IPS-15b (cell line): ENCODE measurements at regions not wholly inside any gene's neighbourhood (a gene's known extent, or its start where the extent isn't known, plus 50 kb on each side); places are given as distances from the start of the nearest gene placed in this dataset.

ENCODE experiments used
- H3K27me3 ChIP-seq: one replicate; pipeline ENCODE4 v1.6.1; 2013; ENCODE audit warnings: low read length; ENCODE audit not compliant: control insufficient read depth, insufficient read depth
- H3K36me3 ChIP-seq: one replicate; pipeline ENCODE4 v1.6.1; 2013; ENCODE audit warnings: low read length; ENCODE audit not compliant: control insufficient read depth, insufficient read depth
- H3K4me1 ChIP-seq: one replicate; pipeline ENCODE4 v1.6.1; 2013; ENCODE audit warnings: mild to moderate bottlenecking, low read length; ENCODE audit not compliant: control insufficient read depth, insufficient read depth
- H3K4me3 ChIP-seq: one replicate; pipeline ENCODE4 v1.5.1; 2013; ENCODE audit warnings: low read depth, low read length
- H3K9ac ChIP-seq: one replicate; pipeline ENCODE4 v1.6.1; 2013; ENCODE audit warnings: low read depth, mild to moderate bottlenecking, low read length
- H3K9me3 ChIP-seq: one replicate; pipeline ENCODE4 v1.6.1; 2013; ENCODE audit warnings: mild to moderate bottlenecking, low read length; ENCODE audit not compliant: control insufficient read depth, insufficient read depth

- H3K9ac ChIP-seq: no peak overlapping the region
- no peaks in the 10 kb centered on the region for H3K27me3 ChIP-seq
- no peaks in the 10 kb centered on the region for H3K9me3 ChIP-seq
- no peaks in the 10 kb centered on the region for H3K36me3 ChIP-seq
- H3K4me1 ChIP-seq: no peaks in the 10 kb centered on the region
- H3K4me3 ChIP-seq: no peak overlapping the region
Measured at GRCh38 chr2:173578404-173579107, 223.9 kb downstream of the CDCA7 start.

- H3K36me3 ChIP-seq: no peaks in the 10 kb centered on the region
- H3K27me3 ChIP-seq: no peaks in the 10 kb centered on the region
- H3K4me1 ChIP-seq: no peaks in the 10 kb centered on the region
- no peaks in the 10 kb centered on the region for H3K9me3 ChIP-seq
- no peak overlapping the region for H3K9ac ChIP-seq
- no peak overlapping the region for H3K4me3 ChIP-seq
Measured at GRCh38 chr2:173580351-173580750, 225.7 kb downstream of the CDCA7 start.

- Histone ChIP-seq H3K4me1 (no peaks in the 10 kb centered on the region), H3K9me3 (no peaks in the 10 kb centered on the region), H3K4me3 (no peak overlapping the region)
Measured at GRCh38 chr2:173580956-173581355, 226.3 kb downstream of the CDCA7 start.

GRCh38 chr2:173583196-173583595, 228.5 kb downstream of the CDCA7 start:
- Histone ChIP-seq H3K9me3 (no peaks in the 10 kb centered on the region), H3K4me3 (no peak overlapping the region), H3K4me1 (no peaks in the 10 kb centered on the region), H3K9ac (no peak overlapping the region), H3K27me3 (no peaks in the 10 kb centered on the region), H3K36me3 (no peaks in the 10 kb centered on the region)

More at GRCh38 chr2:173580956-173581355, 226.3 kb downstream of the CDCA7 start:
- H3K27me3 ChIP-seq: no peaks in the 10 kb centered on the region
- H3K9ac ChIP-seq: no peak overlapping the region
- no peaks in the 10 kb centered on the region for H3K36me3 ChIP-seq

GRCh38 chr2:173584000-173584399, 229.3 kb downstream of the CDCA7 start:
- no peaks in the 10 kb centered on the region for H3K9me3 ChIP-seq
- no peaks in the 10 kb centered on the region for H3K36me3 ChIP-seq
- H3K4me1 ChIP-seq: no peaks in the 10 kb centered on the region
- no peak overlapping the region for H3K4me3 ChIP-seq
- no peaks in the 10 kb centered on the region for H3K27me3 ChIP-seq
- H3K9ac ChIP-seq: no peak overlapping the region

- Histone ChIP-seq H3K9ac (no peak overlapping the region), H3K9me3 (no peaks in the 10 kb centered on the region), H3K27me3 (no peaks in the 10 kb centered on the region), H3K4me3 (no peak overlapping the region), H3K36me3 (no peaks in the 10 kb centered on the region), H3K4me1 (peaks cover 4% of the 10 kb centered on the region)
Measured at GRCh38 chr2:173584676-173585458, 230.2 kb downstream of the CDCA7 start.

- Histone ChIP-seq H3K4me3 (no peak overlapping the region), H3K36me3 (no peaks in the 10 kb centered on the region), H3K9me3 (peaks cover 6% of the 10 kb centered on the region), H3K27me3 (no peaks in the 10 kb centered on the region), H3K4me1 (peaks cover 4% of the 10 kb centered on the region), H3K9ac (no peak overlapping the region)
Measured at GRCh38 chr2:173588931-173589369, 234.3 kb downstream of the CDCA7 start.

- no peak overlapping the region for H3K4me3 ChIP-seq
Measured at GRCh38 chr2:173589604-173590275, 235.1 kb downstream of the CDCA7 start.

GRCh38 chr2:173590276-173590861, 235.7 kb downstream of the CDCA7 start:
- Histone ChIP-seq H3K27me3 (no peaks in the 10 kb centered on the region), H3K36me3 (no peaks in the 10 kb centered on the region), H3K9ac (no peak overlapping the region), H3K4me1 (peaks cover 4% of the 10 kb centered on the region), H3K4me3 (no peak overlapping the region), H3K9me3 (peaks cover 6% of the 10 kb centered on the region)

More at GRCh38 chr2:173589604-173590275, 235.1 kb downstream of the CDCA7 start:
- Histone ChIP-seq H3K9ac (no peak overlapping the region), H3K4me1 (peaks cover 4% of the 10 kb centered on the region), H3K9me3 (peaks cover 6% of the 10 kb centered on the region), H3K27me3 (no peaks in the 10 kb centered on the region), H3K36me3 (no peaks in the 10 kb centered on the region)

- peaks cover 6% of the 10 kb centered on the region for H3K9me3 ChIP-seq
- H3K9ac ChIP-seq: no peak overlapping the region
- no peaks in the 10 kb centered on the region for H3K27me3 ChIP-seq
- H3K4me1 ChIP-seq: peaks cover 4% of the 10 kb centered on the region
- H3K4me3 ChIP-seq: no peak overlapping the region
- no peaks in the 10 kb centered on the region for H3K36me3 ChIP-seq
Measured at GRCh38 chr2:173593109-173593508, 238.4 kb downstream of the CDCA7 start.

- Histone ChIP-seq H3K36me3 (no peaks in the 10 kb centered on the region), H3K4me3 (no peak overlapping the region), H3K27me3 (no peaks in the 10 kb centered on the region), H3K9ac (no peak overlapping the region), H3K4me1 (no peaks in the 10 kb centered on the region), H3K9me3 (peaks cover 6% of the 10 kb centered on the region)
Measured at GRCh38 chr2:173596244-173596643, 241.6 kb downstream of the CDCA7 start.
